GM12892 (cell line): ENCODE measurements at regions not wholly inside any gene's neighbourhood (a gene's known extent, or its start where the extent isn't known, plus 50 kb on each side); places are given as distances from the start of the nearest gene placed in this dataset.

Experiments
- POLR2A ChIP-seq: IDR thresholded peaks from 2 replicates; pipeline ENCODE4 v1.6.1; 2011; ENCODE audit warnings: low read depth, low read length, control low read depth
- POLR2AphosphoS5 ChIP-seq: IDR thresholded peaks from 2 replicates; pipeline ENCODE4 v1.6.1; 2011; ENCODE audit warnings: low read depth, low read length, control low read depth
- TAF1 ChIP-seq: IDR thresholded peaks from 2 replicates; pipeline ENCODE4 v1.6.1; 2011; ENCODE audit warnings: low read depth, mild to moderate bottlenecking, control low read depth, low read length, borderline replicate concordance

GRCh38 chr4:126843492-126844067 lies 789.2 kb upstream of the INTU start:
- TF ChIP-seq POLR2AphosphoS5 (no peak), POLR2A (no peak), TAF1 (no peak)
